ENCODE measurements at regions not wholly inside any gene's neighbourhood (a gene's known extent, or its start where the extent isn't known, plus 50 kb on each side); places are given as distances from the start of the nearest gene placed in this dataset.

DNA sequence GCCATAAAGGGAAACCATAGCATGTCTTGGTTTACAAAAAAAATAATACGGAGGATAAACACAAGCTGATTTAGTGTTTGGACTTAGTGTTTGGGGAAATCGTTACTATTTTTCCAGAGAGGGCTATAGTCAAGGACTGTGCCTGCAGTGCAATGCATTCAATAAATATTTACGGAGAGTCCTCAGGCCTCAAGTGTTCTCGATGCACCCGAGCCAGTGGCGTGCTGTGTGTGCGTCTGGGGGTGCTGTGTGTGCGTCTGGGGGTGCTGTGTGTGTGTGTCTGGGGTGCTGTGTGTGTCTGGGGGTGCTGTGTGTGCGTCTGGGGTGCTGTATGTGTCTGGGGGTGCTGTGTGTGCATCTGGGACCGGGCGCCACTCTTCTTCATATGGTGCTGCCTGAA is 71.7 kb upstream of the GTF3A start:
- no peak for TF ChIP-seq CTCF (IDR thresholded peaks at IDR 0.05; ENCODE audit: insufficient read depth, low read length, poor library complexity, severe bottlenecking)
- Histone ChIP-seq H3K4me3 (replicated peaks; ENCODE audit: low read depth, low read length) (no peak overlapping the region), H3K27me3 (replicated peaks; ENCODE audit: control insufficient read depth, insufficient read depth, low read length) (0 out of 2 replicates have a peak, but pooled peaks cover 2% of the 10 kb centered on the region), H3K36me3 (ENCODE audit: control insufficient read depth, insufficient read depth, low read length) (no peaks in the 10 kb centered on the region)
- DNase-seq (ENCODE audit: extremely low read depth, insufficient read length) = no peak

GRCh38 chr13:27353166-27353583 is 71.2 kb upstream of the GTF3A start:
- Histone ChIP-seq H3K27me3 (replicated peaks; ENCODE audit: control insufficient read depth, insufficient read depth, low read length) (0 out of 2 replicates have a peak, but pooled peaks cover 2% of the 10 kb centered on the region), H3K36me3 (ENCODE audit: control insufficient read depth, insufficient read depth, low read length) (no peaks in the 10 kb centered on the region), H3K4me3 (replicated peaks; ENCODE audit: low read depth, low read length) (peak overlapping the region; percentile 27; the same call in 1 of the 2 replicates)
- DNase-seq (ENCODE audit: extremely low read depth, insufficient read length) = peak; percentile 69
- TF ChIP-seq CTCF (IDR thresholded peaks at IDR 0.05; ENCODE audit: insufficient read depth, low read length, poor library complexity, severe bottlenecking) = no peak

GRCh38 chr13:27353708-27354107 is 70.7 kb upstream of the GTF3A start:
- Histone ChIP-seq H3K27me3 (replicated peaks; ENCODE audit: control insufficient read depth, insufficient read depth, low read length) (no peaks in the 10 kb centered on the region), H3K4me3 (replicated peaks; ENCODE audit: low read depth, low read length) (peak overlapping the region; percentile 27; the same call in 1 of the 2 replicates), H3K36me3 (ENCODE audit: control insufficient read depth, insufficient read depth, low read length) (no peaks in the 10 kb centered on the region)
- no peak for DNase-seq (ENCODE audit: extremely low read depth, insufficient read length)
- TF ChIP-seq CTCF (IDR thresholded peaks at IDR 0.05; ENCODE audit: insufficient read depth, low read length, poor library complexity, severe bottlenecking) = no peak

DNA sequence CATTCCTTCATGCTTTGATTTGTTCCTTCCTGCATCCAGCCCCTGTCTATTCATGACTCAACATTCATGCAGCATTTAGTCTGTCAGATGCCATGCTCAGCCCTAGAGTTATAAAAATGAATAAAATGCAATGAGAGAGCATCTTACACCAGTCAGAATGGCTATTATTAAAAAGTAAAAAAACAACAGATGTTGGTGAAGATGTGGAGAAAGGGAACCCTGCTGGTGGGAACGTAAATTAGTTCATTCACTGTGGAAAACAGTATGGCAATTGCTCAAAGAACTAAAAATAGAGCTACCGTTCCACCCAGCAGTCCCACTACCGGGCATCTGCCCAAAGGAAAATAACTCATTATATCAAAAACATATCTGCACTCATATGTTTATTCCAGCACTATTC is 70.0 kb upstream of the GTF3A start:
- H3K36me3 ChIP-seq (ENCODE audit: control insufficient read depth, insufficient read depth, low read length) = no peaks in the 10 kb centered on the region
- H3K27me3 ChIP-seq (replicated peaks; ENCODE audit: control insufficient read depth, insufficient read depth, low read length) = no peaks in the 10 kb centered on the region
- no peak for DNase-seq (ENCODE audit: extremely low read depth, insufficient read length)
- no peak overlapping the region for H3K4me3 ChIP-seq (replicated peaks; ENCODE audit: low read depth, low read length)
- no peak for TF ChIP-seq CTCF (IDR thresholded peaks at IDR 0.05; ENCODE audit: insufficient read depth, low read length, poor library complexity, severe bottlenecking)

- Histone ChIP-seq H3K27me3 (replicated peaks; ENCODE audit: control insufficient read depth, insufficient read depth, low read length) (no peaks in the 10 kb centered on the region), H3K36me3 (ENCODE audit: control insufficient read depth, insufficient read depth, low read length) (no peaks in the 10 kb centered on the region), H3K4me3 (replicated peaks; ENCODE audit: low read depth, low read length) (no peak overlapping the region)
- TF ChIP-seq CTCF (IDR thresholded peaks at IDR 0.05; ENCODE audit: insufficient read depth, low read length, poor library complexity, severe bottlenecking) = no peak
- DNase-seq (ENCODE audit: extremely low read depth, insufficient read length) = no peak
Observed at GRCh38 chr13:27355894-27356293, 68.5 kb upstream of the GTF3A start.

- Histone ChIP-seq H3K4me3 (replicated peaks; ENCODE audit: low read depth, low read length) (no peak overlapping the region), H3K27me3 (replicated peaks; ENCODE audit: control insufficient read depth, insufficient read depth, low read length) (peaks cover 1% of the 10 kb centered on the region; the same call in 1 of the 2 replicates), H3K36me3 (ENCODE audit: control insufficient read depth, insufficient read depth, low read length) (no peaks in the 10 kb centered on the region)
- TF ChIP-seq CTCF (IDR thresholded peaks at IDR 0.05; ENCODE audit: insufficient read depth, low read length, poor library complexity, severe bottlenecking) = no peak
- DNase-seq (ENCODE audit: extremely low read depth, insufficient read length) = no peak
Observed at GRCh38 chr13:27358420-27358819, 66.0 kb upstream of the GTF3A start.

All from GM06990 (cell line).